ENCODE measurements at regions not wholly inside any gene's neighbourhood (a gene's known extent, or its start where the extent isn't known, plus 50 kb on each side); places are given as distances from the start of the nearest gene placed in this dataset.

- DNase-seq = no peak
These were observed 148.0 kb upstream of the PWP1 start for GRCh38 chr12:107537464-107538119.

- DNase-seq = peak; percentile 28
These were observed 146.2 kb upstream of the PWP1 start for GRCh38 chr12:107539196-107539939.

GRCh38 chr12:107541001-107541705 is 144.4 kb upstream of the PWP1 start:
- no peak for DNase-seq

GRCh38 chr12:107543416-107543815 is 142.2 kb upstream of the PWP1 start:
- no peak for DNase-seq

GRCh38 chr12:107543841-107544240 is 141.8 kb upstream of the PWP1 start:
- DNase-seq = no peak

GRCh38 chr12:107544937-107545336 is 140.7 kb upstream of the PWP1 start:
- DNase-seq = no peak

- DNase-seq = no peak
These were observed 139.8 kb upstream of the PWP1 start for GRCh38 chr12:107545737-107546353.

GRCh38 chr12:107547389-107547788 is 138.2 kb upstream of the PWP1 start:
- no peak for DNase-seq

GRCh38 chr12:107549651-107550480 is 135.7 kb upstream of the PWP1 start:
- no peak for DNase-seq

GRCh38 chr12:107551434-107551833 is 134.2 kb upstream of the PWP1 start:
- DNase-seq = no peak

- no peak for DNase-seq
These were observed 133.3 kb upstream of the PWP1 start for GRCh38 chr12:107552263-107552662.

- no peak for DNase-seq
These were observed 132.3 kb upstream of the PWP1 start for GRCh38 chr12:107553211-107553765.

GRCh38 chr12:107554941-107555340 is 130.7 kb upstream of the PWP1 start:
- DNase-seq = no peak

- DNase-seq = no peak
These were observed 128.6 kb upstream of the PWP1 start for GRCh38 chr12:107557026-107557425.

GRCh38 chr12:107557589-107558100 is 128.0 kb upstream of the PWP1 start:
- DNase-seq = no peak

GRCh38 chr12:107558141-107558815 is 127.3 kb upstream of the PWP1 start:
- DNase-seq = no peak

- DNase-seq = no peak
These were observed 126.7 kb upstream of the PWP1 start for GRCh38 chr12:107558816-107559382.

GRCh38 chr12:107560165-107560898 is 125.3 kb upstream of the PWP1 start:
- DNase-seq = no peak

- DNase-seq = no peak
These were observed 124.7 kb upstream of the PWP1 start for GRCh38 chr12:107560899-107561285.

GRCh38 chr12:107564946-107565345 is 120.7 kb upstream of the PWP1 start:
- DNase-seq = peak; percentile 1

Data from inflammatory macrophage treated with lipopolysaccharide for 4 hours (primary cell).